Astrocyte (in vitro differentiated cells and primary cell): ENCODE measurements at regions not wholly inside any gene's neighbourhood (a gene's known extent, or its start where the extent isn't known, plus 50 kb on each side); places are given as distances from the start of the nearest gene placed in this dataset.

Experiments
- DNase-seq: peaks from one replicate; pipeline ENCODE4 v3.0.0-alpha.2; 2010; ENCODE audit warnings: low read depth
- FAIRE-seq: peaks from 2 replicates; lab custom pipeline; 2011; peaks lifted over from hg19 to GRCh38; lab: Jason Lieb, UNC
- H2AFZ ChIP-seq: 2 replicates; pipeline ENCODE4 v1.6.0; 2012; ENCODE audit warnings: low read depth, low read length, inconsistent platforms
- H3K27ac ChIP-seq: 2 replicates; pipeline ENCODE4 v1.5.1; 2011; ENCODE audit warnings: low read depth, low read length, inconsistent platforms
- H3K27me3 ChIP-seq: 2 replicates; pipeline ENCODE4 v1.6.0; 2011; ENCODE audit warnings: low read length, inconsistent platforms; ENCODE audit not compliant: insufficient read depth
- H3K36me3 ChIP-seq: 2 replicates; pipeline ENCODE4 v1.5.1; 2011; ENCODE audit warnings: low read length, inconsistent platforms; ENCODE audit not compliant: insufficient read depth
- H3K4me1 ChIP-seq: 2 replicates; pipeline ENCODE4 v1.5.1; 2011; ENCODE audit warnings: low read length, inconsistent platforms; ENCODE audit not compliant: insufficient read depth
- H3K4me2 ChIP-seq: 2 replicates; pipeline ENCODE4 v1.6.0; 2012; ENCODE audit warnings: low read length, inconsistent platforms
- H3K4me3 ChIP-seq: 2 replicates; pipeline ENCODE4 v1.5.1; 2011; ENCODE audit warnings: low read depth, mild to moderate bottlenecking, low read length, inconsistent platforms; ENCODE audit not compliant: insufficient read depth
- H3K79me2 ChIP-seq: 2 replicates; pipeline ENCODE4 v1.6.0; 2012; ENCODE audit warnings: mild to moderate bottlenecking, low read length, inconsistent platforms; ENCODE audit not compliant: insufficient read depth
- H3K9ac ChIP-seq: 2 replicates; pipeline ENCODE4 v1.6.0; 2012; ENCODE audit warnings: mild to moderate bottlenecking, low read length, inconsistent platforms
- H3K9me3 ChIP-seq: 2 replicates; pipeline ENCODE4 v1.5.1; 2012; ENCODE audit warnings: low read depth, mild to moderate bottlenecking, low read length, inconsistent platforms; ENCODE audit not compliant: insufficient read depth
- H4K20me1 ChIP-seq: 2 replicates; pipeline ENCODE4 v1.6.0; 2012; ENCODE audit warnings: low read length, inconsistent platforms; ENCODE audit not compliant: insufficient read depth
- H3K27ac Mint-ChIP-seq: one replicate; pipeline ENCODE4 v1.8.0; 2021; ENCODE audit warnings: mild to moderate bottlenecking, mixed read lengths; ENCODE audit not compliant: unreplicated experiment
- H3K27me3 Mint-ChIP-seq: one replicate; pipeline ENCODE4 v1.8.0; 2021; ENCODE audit warnings: low read depth, mixed read lengths; ENCODE audit not compliant: unreplicated experiment
- H3K36me3 Mint-ChIP-seq: one replicate; pipeline ENCODE4 v1.8.0; 2021; ENCODE audit warnings: low read depth, mixed read lengths; ENCODE audit not compliant: unreplicated experiment
- H3K4me1 Mint-ChIP-seq: one replicate; pipeline ENCODE4 v1.8.0; 2021; ENCODE audit warnings: low read depth, mixed read lengths; ENCODE audit not compliant: unreplicated experiment
- H3K4me3 Mint-ChIP-seq: one replicate; pipeline ENCODE4 v1.8.0; 2021; ENCODE audit warnings: mild to moderate bottlenecking, moderate library complexity, mixed read lengths; ENCODE audit not compliant: unreplicated experiment
- H3K9me3 Mint-ChIP-seq: one replicate; pipeline ENCODE4 v1.8.0; 2021; ENCODE audit warnings: mild to moderate bottlenecking, mixed read lengths; ENCODE audit not compliant: unreplicated experiment
- CTCF ChIP-seq: IDR thresholded peaks from 2 replicates; pipeline ENCODE4 v1.5.1; 2011; ENCODE audit warnings: low read depth, mild to moderate bottlenecking, inconsistent platforms, low read length, moderate library complexity; ENCODE audit not compliant: insufficient read depth
- EZH2 ChIP-seq: IDR thresholded peaks from 2 replicates; pipeline ENCODE4 v1.6.1; 2012; ENCODE audit warnings: mild to moderate bottlenecking, low read length, inconsistent platforms; ENCODE audit not compliant: insufficient read depth

GRCh38 chr20:29300579-29301551 lies 1956.6 kb upstream of the DEFB115 start:
- H3K4me1 Mint-ChIP-seq = no peaks in the 10 kb centered on the region
- H3K9me3 Mint-ChIP-seq = peaks cover 49% of the 10 kb centered on the region
- H3K27me3 Mint-ChIP-seq = no peaks in the 10 kb centered on the region
- Histone ChIP-seq H3K4me3 (no peak overlapping the region), H3K4me1 (no peaks in the 10 kb centered on the region), H3K79me2 (no peaks in the 10 kb centered on the region), H2AFZ (no peak overlapping the region), H3K9me3 (no peaks in the 10 kb centered on the region), H4K20me1 (no peaks in the 10 kb centered on the region), H3K27ac (no peak overlapping the region), H3K4me2 (no peak overlapping the region), H3K27me3 (no peaks in the 10 kb centered on the region), H3K9ac (no peak overlapping the region), H3K36me3 (no peaks in the 10 kb centered on the region)
- no peak overlapping the region for H3K27ac Mint-ChIP-seq
- TF ChIP-seq CTCF (no peak), EZH2 (no peak)
- DNase-seq (no peak), FAIRE-seq (no peak)
- no peak overlapping the region for H3K4me3 Mint-ChIP-seq
- H3K36me3 Mint-ChIP-seq = peaks cover 3% of the 10 kb centered on the region

- Mint-ChIP-seq H3K4me1 (no peaks in the 10 kb centered on the region), H3K9me3 (peaks cover 51% of the 10 kb centered on the region), H3K27ac (no peak overlapping the region), H3K36me3 (peaks cover 3% of the 10 kb centered on the region), H3K4me3 (no peak overlapping the region), H3K27me3 (no peaks in the 10 kb centered on the region)
- Histone ChIP-seq H3K4me3 (no peak overlapping the region), H3K4me2 (no peak overlapping the region), H3K9me3 (no peaks in the 10 kb centered on the region), H3K4me1 (no peaks in the 10 kb centered on the region), H2AFZ (no peak overlapping the region), H3K79me2 (no peaks in the 10 kb centered on the region), H4K20me1 (no peaks in the 10 kb centered on the region), H3K27me3 (no peaks in the 10 kb centered on the region), H3K36me3 (no peaks in the 10 kb centered on the region), H3K9ac (no peak overlapping the region), H3K27ac (no peak overlapping the region)
- TF ChIP-seq CTCF = no peak
- no peak for TF ChIP-seq EZH2
- FAIRE-seq (no peak), DNase-seq (no peak)
Measured at GRCh38 chr20:29301624-29302259, 1955.7 kb upstream of the DEFB115 start.
